Stimulated activated memory B cell treated with anti-CD40 and anti-IgM and Interleukin-4, amounts not matched to agents 10 μg/mL and 1 μg/mL and 100 μg/mL, for 72 hours (primary cell): ENCODE measurements at regions not wholly inside any gene's neighbourhood (a gene's known extent, or its start where the extent isn't known, plus 50 kb on each side); places are given as distances from the start of the nearest gene placed in this dataset.
"Not testable (repeated sequence)": the region's sequence is repeated elsewhere in the genome, so short reads cannot be mapped to it uniquely, and the experiment has no call there.

Experiments
- ATAC-seq: fragments of 150-1000 bp; cut with Tn5 transposase; 2 replicates; pipeline ENCODE4 v1.10.0; 2021
- H3K27ac Mint-ChIP-seq: one replicate; pipeline ENCODE4 v1.8.0; 2022; ENCODE audit warnings: mild to moderate bottlenecking, mixed read lengths
- H3K27me3 Mint-ChIP-seq: one replicate; pipeline ENCODE4 v1.8.0; 2022; ENCODE audit warnings: mixed read lengths
- H3K36me3 Mint-ChIP-seq: one replicate; pipeline ENCODE4 v1.8.0; 2022; ENCODE audit warnings: mixed read lengths
- H3K4me1 Mint-ChIP-seq: one replicate; pipeline ENCODE4 v1.8.0; 2022; ENCODE audit warnings: mixed read lengths
- H3K4me3 Mint-ChIP-seq: one replicate; pipeline ENCODE4 v1.8.0; 2022; ENCODE audit warnings: mild to moderate bottlenecking, moderate library complexity, mixed read lengths
- H3K9me3 Mint-ChIP-seq: one replicate; pipeline ENCODE4 v1.8.0; 2022; ENCODE audit warnings: mixed read lengths

DNA sequence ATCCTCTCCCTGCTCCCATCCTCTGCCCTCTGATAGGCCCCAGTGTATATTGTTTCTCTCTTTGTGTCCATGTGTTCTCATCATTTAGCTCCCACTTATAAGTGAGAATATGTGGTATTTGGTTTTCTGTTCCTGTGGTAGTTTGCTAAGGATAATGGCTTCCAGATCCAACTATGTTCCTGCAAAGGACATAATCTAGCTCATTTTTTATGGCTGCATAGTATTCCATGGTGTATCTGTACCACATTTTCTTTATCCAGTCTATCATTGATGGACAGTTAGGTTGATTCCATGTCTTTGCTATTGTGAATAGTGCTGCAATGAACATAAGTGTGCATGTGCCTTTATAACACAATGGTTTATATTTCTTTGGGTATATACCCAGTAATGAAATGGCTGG lies 57.8 kb upstream of the SMIM30 start:
- not testable (repeated sequence) for H3K27ac Mint-ChIP-seq, H3K36me3 Mint-ChIP-seq, H3K4me3 Mint-ChIP-seq, H3K9me3 Mint-ChIP-seq, ATAC-seq, H3K4me1 Mint-ChIP-seq
- H3K27me3 Mint-ChIP-seq, result peaks cover 21% of the 10 kb centered on the region

DNA sequence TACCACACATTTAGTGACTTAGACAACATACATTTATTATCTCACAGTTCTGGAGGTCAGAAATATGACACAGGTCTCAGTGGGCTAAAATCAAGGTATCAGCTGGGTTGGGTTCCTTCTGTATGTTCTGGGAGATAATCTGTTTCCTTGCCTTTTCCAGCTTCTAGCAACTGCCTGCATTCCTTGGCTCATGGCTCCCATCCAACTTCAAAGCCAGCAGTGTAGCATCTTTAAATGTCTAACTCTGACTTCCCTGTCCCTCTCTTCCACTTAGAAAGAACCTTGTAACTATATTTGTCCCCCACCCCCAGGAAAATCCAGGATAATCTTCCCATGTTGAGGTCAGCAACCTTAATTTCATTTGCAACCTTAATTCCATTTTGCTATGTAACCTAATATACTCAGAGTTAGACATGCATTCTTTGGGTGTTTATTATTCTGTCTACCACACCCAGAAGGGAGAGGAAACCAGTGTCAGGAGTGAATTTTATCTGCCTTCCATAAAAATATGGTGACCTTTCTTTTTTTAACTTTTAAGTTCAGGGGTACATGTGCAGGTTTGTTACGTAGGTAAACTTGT lies 57.3 kb upstream of the SMIM30 start:
- no peak for ATAC-seq
- Mint-ChIP-seq H3K27me3 (peaks cover 22% of the 10 kb centered on the region), H3K4me1 (no peaks in the 10 kb centered on the region), H3K27ac (no peak overlapping the region), H3K4me3 (no peak overlapping the region), H3K36me3 (no peaks in the 10 kb centered on the region), H3K9me3 (no peaks in the 10 kb centered on the region)

DNA sequence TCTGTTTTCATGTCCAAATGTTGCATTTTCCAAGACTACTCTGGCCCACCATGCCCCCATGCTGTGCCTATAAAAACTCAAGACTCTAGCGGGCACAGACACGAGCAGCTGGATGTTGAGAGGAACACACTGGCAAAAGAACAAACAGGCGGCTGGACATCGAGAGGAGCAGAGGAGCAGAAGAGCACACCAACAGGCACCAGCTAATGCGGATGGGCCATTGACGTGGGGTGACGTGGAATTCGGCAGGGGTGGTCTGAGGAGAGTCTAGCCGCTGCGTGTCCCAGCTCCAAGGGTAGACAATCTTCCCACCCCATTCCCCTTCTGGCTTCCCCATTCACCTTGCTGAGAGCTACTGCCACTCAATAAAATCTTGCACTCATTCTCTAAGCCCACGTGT lies 54.4 kb upstream of the SMIM30 start:
- no peak overlapping the region for H3K4me3 Mint-ChIP-seq
- no peaks in the 10 kb centered on the region for H3K9me3 Mint-ChIP-seq
- no peaks in the 10 kb centered on the region for H3K4me1 Mint-ChIP-seq
- H3K27me3 Mint-ChIP-seq, result peaks cover 34% of the 10 kb centered on the region
- H3K27ac Mint-ChIP-seq, result no peak overlapping the region
- no peak for ATAC-seq
- no peaks in the 10 kb centered on the region for H3K36me3 Mint-ChIP-seq

DNA sequence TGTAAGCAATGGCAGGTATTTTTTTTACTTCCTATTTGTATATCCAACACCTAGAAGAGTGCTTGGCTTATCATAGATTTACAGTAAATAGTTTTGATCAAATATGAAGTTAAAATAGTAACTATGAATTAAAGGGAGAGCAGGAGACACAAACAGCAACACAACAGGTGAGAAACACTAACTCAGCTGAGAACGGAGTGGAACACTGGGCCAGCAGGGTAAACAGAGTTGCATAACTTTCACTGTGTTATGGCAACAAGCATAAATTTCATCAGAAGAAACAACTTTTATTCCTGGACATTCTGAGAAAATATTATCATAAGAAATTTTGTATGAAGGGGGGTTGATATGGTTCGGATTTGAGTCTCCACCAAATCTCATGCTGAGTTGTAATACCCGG lies 52.2 kb upstream of the SMIM30 start:
- ATAC-seq, result no peak
- H3K27me3 Mint-ChIP-seq, result peaks cover 34% of the 10 kb centered on the region
- no peaks in the 10 kb centered on the region for H3K9me3 Mint-ChIP-seq
- no peaks in the 10 kb centered on the region for H3K36me3 Mint-ChIP-seq
- no peak overlapping the region for H3K27ac Mint-ChIP-seq
- H3K4me1 Mint-ChIP-seq, result no peaks in the 10 kb centered on the region
- H3K4me3 Mint-ChIP-seq, result no peak overlapping the region
